ENCODE measurements at regions not wholly inside any gene's neighbourhood (a gene's known extent, or its start where the extent isn't known, plus 50 kb on each side); places are given as distances from the start of the nearest gene placed in this dataset.

DNA sequence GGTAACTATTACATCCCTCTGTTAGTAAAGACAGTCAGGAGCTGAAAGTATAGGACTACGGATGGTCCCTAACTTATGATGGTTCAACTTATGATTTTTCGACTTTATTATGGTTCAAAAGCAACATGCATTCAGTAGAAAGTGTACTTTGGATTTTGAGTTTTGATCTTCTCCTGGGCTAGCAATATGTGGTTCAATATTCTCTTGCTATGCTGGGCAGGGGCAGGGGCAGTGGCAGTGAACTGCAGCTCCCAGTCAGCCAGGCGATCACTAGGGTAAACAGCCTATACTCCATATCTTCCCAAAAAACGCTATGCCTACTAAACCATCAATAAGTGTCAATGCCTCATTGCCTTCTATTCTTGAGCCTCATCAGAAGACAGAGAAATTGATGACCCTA lies 292.7 kb downstream of the EMP1 start:
- no peak for TF ChIP-seq CTCF (conservative IDR thresholded peaks at IDR 0.05; ENCODE audit: low read depth, low read length)
- TF ChIP-seq EZH2phosphoT487 (IDR thresholded peaks at IDR 0.05; ENCODE audit: borderline replicate concordance, low read length): no peak
